Breast epithelium (tissue), 4 donors: ENCODE measurements at regions not wholly inside any gene's neighbourhood (a gene's known extent, or its start where the extent isn't known, plus 50 kb on each side); places are given as distances from the start of the nearest gene placed in this dataset.

Experiments
- DNase-seq, 2 donors: peaks; one replicate each; pipeline ENCODE4 v3.0.0-alpha.2; 2019; ENCODE audit warnings: low spot score in 2 of 2
- H3K27ac ChIP-seq, 2 donors: fragments of 200-600 bp; sonication (generic) in 1 of 2; one replicate each; pipeline ENCODE4 v1.5.1; 2016 to 2019; ENCODE audit warnings: mild to moderate bottlenecking in 1 of 2
- H3K27me3 ChIP-seq, 2 donors: fragments of 200-600 bp; sonication (generic) in 1 of 2; one replicate each; pipeline versions ENCODE4 v1.5.1 to v1.6.0; 2017 to 2019; ENCODE audit warnings: control low read depth in 1 of 2, mild to moderate bottlenecking in 1 of 2
- H3K36me3 ChIP-seq: fragments of 200-600 bp; one replicate; pipeline ENCODE4 v1.5.1; 2019
- H3K4me1 ChIP-seq, 2 donors: fragments of 200-600 bp; sonication (generic); one replicate each; pipeline ENCODE4 v1.5.1; 2016 to 2019; ENCODE audit warnings: control low read depth in 1 of 2
- H3K4me3 ChIP-seq, 3 donors: fragments of 200-600 bp; sonication (generic); 1 replicate in 2 of 3; 2 replicates in 1 of 3; pipeline ENCODE4 v1.5.1; 2016 to 2019; ENCODE audit warnings: mild to moderate bottlenecking in 3 of 3, moderate library complexity in 2 of 3
- H3K9me3 ChIP-seq, 2 donors: fragments of 200-600 bp; sonication (generic) in 1 of 2; one replicate each; pipeline ENCODE4 v1.5.1; 2016 to 2019; ENCODE audit warnings: control low read depth in 1 of 2
- POLR2A ChIP-seq: fragments of 450-650 bp; IDR thresholded peaks from one replicate; pipeline ENCODE4 v1.6.1; 2016; ENCODE audit warnings: antibody characterized with exemption, mild to moderate bottlenecking, moderate library complexity
- POLR2AphosphoS5 ChIP-seq, 3 donors: sonication (generic); formaldehyde crosslinking; IDR thresholded peaks; one replicate each; pipeline ENCODE4 v1.6.1; 2017; ENCODE audit warnings: antibody characterized with exemption in 3 of 3
- intact Hi-C: fragments of 100-400 bp; cut with DNase I; formaldehyde crosslinking; loops from one replicate; pipeline ENCODE4 v1.15.1; 2023; ENCODE audit warnings: low total_unique reads
- TF ChIP-seq, protein P1 (sequence below), 3 donors: fragments of 450-650 bp; IDR thresholded peaks; one replicate each; pipeline ENCODE4 v1.5.1; 2016 to 2017; ENCODE audit warnings: antibody characterized with exemption in 3 of 3, mild to moderate bottlenecking in 3 of 3, moderate library complexity in 3 of 3

DNA sequence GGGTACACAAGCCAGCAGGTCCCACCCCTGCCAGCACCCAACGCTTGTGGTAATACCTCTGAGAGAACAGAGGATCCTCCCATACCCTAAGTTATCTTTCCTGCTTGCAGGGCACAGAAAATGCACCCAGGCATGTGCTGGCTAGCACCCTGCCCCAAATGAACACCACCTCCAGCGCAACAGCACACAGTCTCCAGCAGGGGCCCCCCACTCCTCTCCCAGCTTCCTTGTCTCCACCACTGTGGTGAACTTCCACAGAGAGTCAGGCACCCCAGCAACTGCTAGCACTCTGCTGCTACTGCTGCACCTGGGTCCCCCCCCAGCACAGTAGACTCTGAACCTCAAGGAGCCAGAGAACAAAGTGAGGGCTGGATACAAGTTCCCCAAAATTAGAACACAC is 216.8 kb upstream of the CNTNAP5 start:
- no peak for TF ChIP-seq POLR2AphosphoS5 (IDR thresholded peaks at IDR 0.05)
- TF ChIP-seq POLR2A = no peak
- TF ChIP-seq, protein P1, sequence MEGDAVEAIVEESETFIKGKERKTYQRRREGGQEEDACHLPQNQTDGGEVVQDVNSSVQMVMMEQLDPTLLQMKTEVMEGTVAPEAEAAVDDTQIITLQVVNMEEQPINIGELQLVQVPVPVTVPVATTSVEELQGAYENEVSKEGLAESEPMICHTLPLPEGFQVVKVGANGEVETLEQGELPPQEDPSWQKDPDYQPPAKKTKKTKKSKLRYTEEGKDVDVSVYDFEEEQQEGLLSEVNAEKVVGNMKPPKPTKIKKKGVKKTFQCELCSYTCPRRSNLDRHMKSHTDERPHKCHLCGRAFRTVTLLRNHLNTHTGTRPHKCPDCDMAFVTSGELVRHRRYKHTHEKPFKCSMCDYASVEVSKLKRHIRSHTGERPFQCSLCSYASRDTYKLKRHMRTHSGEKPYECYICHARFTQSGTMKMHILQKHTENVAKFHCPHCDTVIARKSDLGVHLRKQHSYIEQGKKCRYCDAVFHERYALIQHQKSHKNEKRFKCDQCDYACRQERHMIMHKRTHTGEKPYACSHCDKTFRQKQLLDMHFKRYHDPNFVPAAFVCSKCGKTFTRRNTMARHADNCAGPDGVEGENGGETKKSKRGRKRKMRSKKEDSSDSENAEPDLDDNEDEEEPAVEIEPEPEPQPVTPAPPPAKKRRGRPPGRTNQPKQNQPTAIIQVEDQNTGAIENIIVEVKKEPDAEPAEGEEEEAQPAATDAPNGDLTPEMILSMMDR (IDR thresholded peaks at IDR 0.05) = no peak
- no peak for DNase-seq
- no peaks in the 10 kb centered on the region for H3K27me3 ChIP-seq
- H3K4me1 ChIP-seq = no peaks in the 10 kb centered on the region
- no peak overlapping the region for H3K4me3 ChIP-seq
- H3K36me3 ChIP-seq = no peaks in the 10 kb centered on the region
- H3K9me3 ChIP-seq = peaks cover 4 to 40% of the 10 kb centered on the region in 2 donors
- no peak overlapping the region for H3K27ac ChIP-seq
- intact Hi-C loops = no loop called here

- Histone ChIP-seq H3K4me3 (no peak overlapping the region), H3K9me3 (peaks cover 0 to 22% of the 10 kb centered on the region in 2 donors), H3K27ac (no peak overlapping the region), H3K4me1 (no peaks in the 10 kb centered on the region), H3K36me3 (no peaks in the 10 kb centered on the region), H3K27me3 (no peaks in the 10 kb centered on the region)
- TF ChIP-seq, protein P1 (IDR thresholded peaks at IDR 0.05) = no peak
- TF ChIP-seq POLR2A = no peak
- TF ChIP-seq POLR2AphosphoS5 (IDR thresholded peaks at IDR 0.05) = no peak
- intact Hi-C loops = no loop called here
- DNase-seq = no peak
Observed at GRCh38 chr2:123811846-123812245, 213.2 kb upstream of the CNTNAP5 start.

DNA sequence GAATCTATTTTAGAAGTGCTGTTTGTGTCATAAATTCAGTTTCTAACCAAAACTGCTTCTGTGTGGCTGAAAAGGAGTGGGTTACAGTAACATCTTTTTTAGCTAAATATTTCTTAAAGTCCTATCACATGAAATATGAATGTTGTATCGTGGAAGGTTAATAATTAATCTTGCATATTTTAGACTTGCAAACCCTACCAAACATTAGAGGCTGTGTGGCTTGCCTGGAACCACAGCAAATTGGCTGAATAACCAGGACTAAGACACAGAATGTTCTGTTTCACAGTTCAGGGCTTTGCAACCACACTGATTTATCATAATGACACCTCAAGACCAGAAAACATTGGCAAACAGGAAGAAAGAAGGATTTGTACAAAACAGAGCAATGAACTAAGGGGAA is 208.9 kb upstream of the CNTNAP5 start:
- H3K27ac ChIP-seq = no peak overlapping the region
- TF ChIP-seq, protein P1 (IDR thresholded peaks at IDR 0.05) = no peak
- no peak for TF ChIP-seq POLR2AphosphoS5 (IDR thresholded peaks at IDR 0.05)
- TF ChIP-seq POLR2A = no peak
- no peak overlapping the region for H3K4me3 ChIP-seq
- H3K36me3 ChIP-seq = no peaks in the 10 kb centered on the region
- no peaks in the 10 kb centered on the region for H3K9me3 ChIP-seq
- no peaks in the 10 kb centered on the region for H3K4me1 ChIP-seq
- no peak for DNase-seq
- no peaks in the 10 kb centered on the region for H3K27me3 ChIP-seq
- intact Hi-C loops = no loop called here

- H3K9me3 ChIP-seq = no peaks in the 10 kb centered on the region
Observed at GRCh38 chr2:123816928-123817327, 208.2 kb upstream of the CNTNAP5 start.

GRCh38 chr2:123826729-123827271 is 198.3 kb upstream of the CNTNAP5 start:
- no peak for DNase-seq
- TF ChIP-seq, protein P1 (IDR thresholded peaks at IDR 0.05) = no peak
- TF ChIP-seq POLR2A (no peak), POLR2AphosphoS5 (IDR thresholded peaks at IDR 0.05) (no peak)

More at GRCh38 chr2:123816928-123817327, 208.2 kb upstream of the CNTNAP5 start:
- no peak for DNase-seq
- TF ChIP-seq POLR2AphosphoS5 (IDR thresholded peaks at IDR 0.05) = no peak
- TF ChIP-seq POLR2A = no peak
- TF ChIP-seq, protein P1 (IDR thresholded peaks at IDR 0.05) = no peak
- H3K27ac ChIP-seq = no peak overlapping the region
- no peaks in the 10 kb centered on the region for H3K27me3 ChIP-seq
- no peaks in the 10 kb centered on the region for H3K4me1 ChIP-seq
- no peaks in the 10 kb centered on the region for H3K36me3 ChIP-seq
- no peak overlapping the region for H3K4me3 ChIP-seq
- intact Hi-C loops = no loop called here

More at GRCh38 chr2:123826729-123827271, 198.3 kb upstream of the CNTNAP5 start:
- Histone ChIP-seq H3K27me3 (no peaks in the 10 kb centered on the region), H3K4me1 (no peaks in the 10 kb centered on the region), H3K4me3 (no peak overlapping the region), H3K27ac (no peak overlapping the region), H3K9me3 (peaks cover 0 to 7% of the 10 kb centered on the region in 2 donors), H3K36me3 (no peaks in the 10 kb centered on the region)
- intact Hi-C loops = no loop called here
